HUES6 (cell line): ENCODE measurements at regions not wholly inside any gene's neighbourhood (a gene's known extent, or its start where the extent isn't known, plus 50 kb on each side); places are given as distances from the start of the nearest gene placed in this dataset.
"Not testable (repeated sequence)": the region's sequence is repeated elsewhere in the genome, so short reads cannot be mapped to it uniquely, and the experiment has no call there.

ENCODE experiments used
- H3K27ac ChIP-seq: 2 replicates; pipeline ENCODE4 v1.7.0; 2013; ENCODE audit warnings: low read depth, mild to moderate bottlenecking, low read length, inconsistent platforms
- H3K27me3 ChIP-seq: 2 replicates; pipeline ENCODE4 v1.6.1; 2013; ENCODE audit warnings: low read length; ENCODE audit not compliant: control insufficient read depth, insufficient read depth
- H3K36me3 ChIP-seq: 2 replicates; pipeline ENCODE4 v1.6.1; 2013; ENCODE audit warnings: low read length; ENCODE audit not compliant: control insufficient read depth, insufficient read depth
- H3K4me1 ChIP-seq: 2 replicates; pipeline ENCODE4 v1.6.1; 2013; ENCODE audit warnings: low read length; ENCODE audit not compliant: control insufficient read depth, insufficient read depth
- H3K4me3 ChIP-seq: 2 replicates; pipeline ENCODE4 v1.5.1; 2013; ENCODE audit warnings: low read depth, low read length
- H3K9ac ChIP-seq: one replicate; pipeline ENCODE4 v1.6.1; 2013; ENCODE audit warnings: mild to moderate bottlenecking, low read length
- H3K9me3 ChIP-seq: 2 replicates; pipeline ENCODE4 v1.6.1; 2013; ENCODE audit warnings: low read depth, low read length; ENCODE audit not compliant: control insufficient read depth, insufficient read depth

GRCh38 chr1:194071205-194071604, 884.8 kb upstream of the B3GALT2 start:
- H3K4me1 ChIP-seq = no peaks in the 10 kb centered on the region
- no peak overlapping the region for H3K27ac ChIP-seq
- no peak overlapping the region for H3K4me3 ChIP-seq
- no peak overlapping the region for H3K9ac ChIP-seq
- H3K36me3 ChIP-seq = no peaks in the 10 kb centered on the region
- no peaks in the 10 kb centered on the region for H3K27me3 ChIP-seq
- no peaks in the 10 kb centered on the region for H3K9me3 ChIP-seq

DNA sequence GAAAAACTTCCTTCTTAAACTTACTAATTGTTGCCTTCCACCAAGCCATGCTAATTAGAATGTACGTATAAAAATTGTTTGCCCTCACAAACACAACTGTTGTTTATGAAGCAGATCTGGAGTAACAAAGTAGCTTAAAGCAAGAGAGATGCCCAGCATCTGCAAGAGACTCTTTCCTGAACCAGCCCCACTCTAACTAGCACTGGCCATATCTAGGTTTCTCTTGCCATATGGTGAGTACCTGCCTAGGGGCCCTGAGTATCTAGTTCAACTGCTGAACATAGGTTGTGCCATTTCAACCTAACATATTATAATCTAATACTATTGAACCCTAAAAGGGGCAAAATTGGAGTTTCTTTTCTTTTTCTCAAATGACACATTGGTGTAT, 883.4 kb upstream of the B3GALT2 start:
- Histone ChIP-seq H3K4me3 (no peak overlapping the region), H3K9me3 (no peaks in the 10 kb centered on the region), H3K36me3 (no peaks in the 10 kb centered on the region), H3K27me3 (no peaks in the 10 kb centered on the region), H3K27ac (no peak overlapping the region), H3K4me1 (no peaks in the 10 kb centered on the region), H3K9ac (no peak overlapping the region)

- Histone ChIP-seq H3K9ac (no peak overlapping the region), H3K4me1 (no peaks in the 10 kb centered on the region), H3K4me3 (no peak overlapping the region), H3K27ac (no peak overlapping the region), H3K9me3 (no peaks in the 10 kb centered on the region), H3K27me3 (no peaks in the 10 kb centered on the region), H3K36me3 (no peaks in the 10 kb centered on the region)
Measured at GRCh38 chr1:194069168-194069830, 882.9 kb upstream of the B3GALT2 start.

DNA sequence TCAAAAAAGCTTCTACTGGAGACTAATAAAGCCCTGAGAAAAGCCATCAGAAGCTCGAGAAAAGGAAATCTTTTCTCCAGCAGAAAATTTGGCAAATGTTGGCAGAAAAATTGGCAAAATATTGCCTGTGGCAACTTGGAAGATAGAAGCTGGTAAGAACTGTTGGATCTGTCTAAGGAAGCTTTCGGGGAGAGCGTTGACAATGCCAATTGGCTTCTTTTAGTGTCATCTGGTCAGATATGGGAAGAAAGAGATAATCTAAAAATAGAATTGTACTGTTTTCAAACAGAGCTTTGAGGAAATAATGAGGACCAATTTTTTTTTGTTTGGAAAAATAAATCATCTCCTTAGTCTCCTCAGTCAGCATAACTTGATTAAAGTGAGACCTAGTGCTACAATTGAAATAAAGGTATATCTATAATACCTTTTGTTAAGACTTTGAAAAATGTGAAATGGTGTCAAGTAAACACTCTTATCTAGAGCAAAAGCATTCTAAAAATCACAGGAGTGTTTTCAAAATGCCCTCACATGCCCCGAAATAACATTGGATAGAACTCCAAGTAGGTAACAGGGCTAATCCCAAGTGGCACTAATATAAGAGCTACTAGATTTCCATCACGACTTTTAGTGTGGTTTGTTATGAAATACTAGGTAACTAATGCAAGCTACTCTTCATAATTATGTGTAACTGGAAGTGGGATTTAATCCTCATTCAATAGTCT, 882.2 kb upstream of the B3GALT2 start:
- Histone ChIP-seq H3K4me1 (no peaks in the 10 kb centered on the region), H3K27me3 (no peaks in the 10 kb centered on the region), H3K9me3 (no peaks in the 10 kb centered on the region), H3K27ac (no peak overlapping the region), H3K36me3 (no peaks in the 10 kb centered on the region), H3K9ac (no peak overlapping the region), H3K4me3 (no peak overlapping the region)

DNA sequence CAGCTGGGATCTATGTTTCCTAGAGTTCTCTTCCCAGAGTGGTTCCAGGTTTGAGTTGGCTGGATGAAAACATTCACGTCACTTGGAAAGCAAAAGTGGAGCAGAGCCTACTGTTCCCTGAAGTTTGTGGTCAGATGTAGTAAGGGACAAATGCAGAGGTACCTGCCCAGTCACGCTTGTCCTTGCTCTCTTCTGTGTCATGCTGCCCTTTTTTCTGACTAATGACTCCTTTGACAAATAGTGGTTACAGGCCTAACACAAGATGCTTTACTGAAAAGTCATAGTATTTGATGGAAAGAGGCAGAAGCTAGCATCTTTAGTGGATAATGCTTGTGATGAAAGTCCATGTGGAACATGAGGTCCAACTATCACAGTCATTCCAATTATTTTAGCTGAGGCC, 881.4 kb upstream of the B3GALT2 start:
- H3K4me3 ChIP-seq = no peak overlapping the region
- H3K9ac ChIP-seq = no peak overlapping the region
- H3K9me3 ChIP-seq = no peaks in the 10 kb centered on the region
- no peaks in the 10 kb centered on the region for H3K4me1 ChIP-seq
- H3K27me3 ChIP-seq = no peaks in the 10 kb centered on the region
- H3K27ac ChIP-seq = no peak overlapping the region
- H3K36me3 ChIP-seq = no peaks in the 10 kb centered on the region

DNA sequence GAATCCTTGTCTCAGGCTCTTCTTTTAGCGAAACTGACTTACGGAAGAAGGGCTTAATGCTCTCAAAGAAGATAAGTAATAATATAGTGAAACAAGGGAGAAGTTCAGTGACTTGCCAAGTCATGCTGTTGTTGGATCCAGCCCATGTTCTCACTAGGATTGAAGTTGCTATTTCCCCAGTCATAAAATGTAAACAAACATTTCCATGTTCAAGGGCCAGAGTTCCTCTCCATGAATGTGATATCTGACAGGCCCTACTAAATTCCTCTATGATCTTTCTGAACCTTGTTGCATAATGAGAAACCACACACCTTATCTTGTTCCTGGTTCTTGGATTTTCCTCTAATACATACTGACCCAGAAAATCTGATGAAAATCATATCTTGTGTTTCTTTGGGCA, 876.5 kb upstream of the B3GALT2 start:
- no peak overlapping the region for H3K4me3 ChIP-seq
- H3K36me3 ChIP-seq = no peaks in the 10 kb centered on the region
- H3K27ac ChIP-seq = no peak overlapping the region
- no peaks in the 10 kb centered on the region for H3K4me1 ChIP-seq
- H3K9ac ChIP-seq = no peak overlapping the region
- H3K27me3 ChIP-seq = no peaks in the 10 kb centered on the region
- peaks cover 3% of the 10 kb centered on the region for H3K9me3 ChIP-seq

DNA sequence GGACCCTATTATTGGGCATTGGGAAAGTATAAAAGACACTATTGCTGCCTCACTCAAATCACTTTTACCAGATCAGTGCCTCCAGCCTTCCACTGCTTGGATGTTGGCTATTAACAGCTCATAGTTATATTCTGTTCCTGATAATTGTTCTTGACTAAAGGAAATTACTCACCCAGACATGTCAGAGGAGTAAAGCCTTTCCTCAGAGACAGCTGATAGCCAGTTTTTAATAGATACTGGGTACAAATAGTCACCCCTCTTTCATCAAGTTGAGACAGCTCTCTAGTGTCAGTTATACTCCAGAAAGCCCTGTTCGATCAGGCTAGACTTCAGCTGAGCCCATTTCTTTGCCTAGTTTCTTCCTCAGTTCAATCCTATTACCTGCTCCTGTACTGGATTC, 876.1 kb upstream of the B3GALT2 start:
- H3K4me3 ChIP-seq = no peak overlapping the region
- H3K4me1 ChIP-seq = no peaks in the 10 kb centered on the region
- H3K27me3 ChIP-seq = no peaks in the 10 kb centered on the region
- H3K36me3 ChIP-seq = no peaks in the 10 kb centered on the region
- H3K9ac ChIP-seq = no peak overlapping the region
- H3K9me3 ChIP-seq = peaks cover 3% of the 10 kb centered on the region
- H3K27ac ChIP-seq = no peak overlapping the region

GRCh38 chr1:194060481-194060880, 874.1 kb upstream of the B3GALT2 start:
- H3K36me3 ChIP-seq = no peaks in the 10 kb centered on the region
- no peak overlapping the region for H3K9ac ChIP-seq
- H3K4me1 ChIP-seq = no peaks in the 10 kb centered on the region
- H3K4me3 ChIP-seq = no peak overlapping the region
- no peak overlapping the region for H3K27ac ChIP-seq
- H3K27me3 ChIP-seq = no peaks in the 10 kb centered on the region
- H3K9me3 ChIP-seq = peaks cover 3% of the 10 kb centered on the region

DNA sequence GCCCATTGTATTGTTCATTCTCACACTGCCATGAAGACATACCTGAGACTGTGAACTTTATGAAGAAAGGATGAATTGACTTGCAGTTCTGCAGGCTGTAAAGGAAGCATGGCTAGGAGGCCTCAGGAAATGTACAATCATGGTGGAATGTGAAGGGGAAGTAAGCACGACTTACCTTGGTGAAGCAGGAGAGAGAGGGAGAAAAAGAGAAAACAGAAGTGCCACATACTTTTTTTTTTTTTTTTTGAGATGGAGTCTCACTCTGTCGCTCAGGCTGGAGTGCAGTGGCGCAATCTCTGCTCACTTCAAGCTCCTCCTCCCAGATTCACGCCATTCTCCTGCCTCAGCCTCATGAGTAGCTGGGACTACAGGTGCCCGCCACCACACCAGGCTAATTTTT, 871.9 kb upstream of the B3GALT2 start:
- H3K4me3 ChIP-seq, H3K27me3 ChIP-seq, H3K27ac ChIP-seq, H3K9me3 ChIP-seq, H3K4me1 ChIP-seq, H3K9ac ChIP-seq, H3K36me3 ChIP-seq: not testable (repeated sequence)

DNA sequence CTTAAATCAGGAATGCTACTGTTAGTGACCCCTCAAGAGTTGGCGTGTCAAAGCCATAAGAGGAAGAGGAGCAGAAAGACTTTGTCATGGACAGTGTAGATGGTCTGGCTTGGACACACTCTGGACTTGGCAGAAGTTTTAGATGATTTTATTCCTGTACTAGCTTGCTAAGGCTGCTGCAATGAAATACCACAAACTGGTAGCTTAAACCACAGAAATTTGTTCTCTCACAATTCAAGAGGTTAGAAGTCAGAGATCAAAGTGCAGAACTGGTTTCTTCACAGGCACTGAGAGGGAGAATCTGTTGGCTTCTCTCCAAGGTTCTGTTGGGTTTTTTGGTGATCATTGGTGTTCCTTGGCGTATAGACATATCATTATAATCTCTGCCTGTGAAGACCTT, 869.8 kb upstream of the B3GALT2 start:
- H3K36me3 ChIP-seq = no peaks in the 10 kb centered on the region
- no peak overlapping the region for H3K4me3 ChIP-seq
- H3K9me3 ChIP-seq = peaks cover 3% of the 10 kb centered on the region
- H3K27ac ChIP-seq = no peak overlapping the region
- H3K27me3 ChIP-seq = no peaks in the 10 kb centered on the region
- no peak overlapping the region for H3K9ac ChIP-seq
- no peaks in the 10 kb centered on the region for H3K4me1 ChIP-seq

DNA sequence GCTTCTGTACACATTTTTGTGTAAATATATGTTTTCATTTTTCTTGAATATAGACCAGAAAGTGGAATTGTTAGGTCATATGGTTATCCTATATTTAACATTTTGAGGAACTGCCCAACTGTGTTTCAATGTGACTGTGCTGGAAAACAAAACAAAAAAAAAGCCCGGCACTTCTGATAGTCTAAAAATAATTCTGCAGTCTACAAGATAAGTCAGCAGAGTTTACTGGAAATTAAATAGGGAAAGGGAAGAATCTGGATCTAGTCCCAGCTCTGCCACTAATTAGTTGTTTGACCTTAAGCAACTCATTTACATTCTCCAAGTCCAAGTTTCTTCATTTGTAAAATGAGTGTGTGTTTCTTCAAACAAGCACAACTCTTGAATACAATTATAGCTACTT, 869.1 kb upstream of the B3GALT2 start:
- Histone ChIP-seq H3K9ac (no peak overlapping the region), H3K27ac (no peak overlapping the region), H3K4me1 (no peaks in the 10 kb centered on the region), H3K4me3 (no peak overlapping the region), H3K36me3 (no peaks in the 10 kb centered on the region), H3K27me3 (no peaks in the 10 kb centered on the region), H3K9me3 (peaks cover 3% of the 10 kb centered on the region)
